A673 (cell line): ENCODE measurements at regions not wholly inside any gene's neighbourhood (a gene's known extent, or its start where the extent isn't known, plus 50 kb on each side); places are given as distances from the start of the nearest gene placed in this dataset.

ENCODE experiments used
- BruUV-seq: library from RNA; stranded (reverse); fragments of 400-500 nt; replicated peaks from 2 replicates; lab custom pipeline; 2021; lab: Mats Ljungman, UMichigan
- CTCF ChIA-PET: fragments of 300-600 bp; sonication (Branson Sonifier 250); formaldehyde crosslinking; loops from one replicate; lab custom pipeline; 2022; ENCODE audit warnings: antibody characterized with exemption; lab: Charles Lee
- POLR2A ChIA-PET: fragments of 300-600 bp; sonication (Branson Sonifier 250); formaldehyde crosslinking; loops from one replicate; lab custom pipeline; 2022; ENCODE audit warnings: antibody characterized with exemption; ENCODE audit not compliant: low non-redundant PET; lab: Charles Lee
- DNase-seq: peaks from one replicate; pipeline ENCODE4 v3.0.0-alpha.2; 2015; ENCODE audit warnings: low spot score
- H3K27ac ChIP-seq: fragments of 200-600 bp; sonication (generic); 2 replicates; pipeline ENCODE4 v1.5.1; 2016; ENCODE audit warnings: mixed run types, low read depth, mild to moderate bottlenecking, mixed read lengths, antibody characterized with exemption, low read length; ENCODE audit not compliant: poor library complexity, severe bottlenecking
- H3K27me3 ChIP-seq: fragments of 200-600 bp; sonication (generic); replicated peaks from 2 replicates; pipeline ENCODE4 v1.6.1; 2017; ENCODE audit warnings: mixed run types, low read depth, mild to moderate bottlenecking, mixed read lengths, antibody characterized with exemption, low read length; ENCODE audit not compliant: insufficient read depth, poor library complexity
- H3K36me3 ChIP-seq: fragments of 200-600 bp; sonication (generic); 2 replicates; pipeline ENCODE4 v1.6.1; 2016; ENCODE audit warnings: mixed run types, mild to moderate bottlenecking, mixed read lengths, antibody characterized with exemption, low read length; ENCODE audit not compliant: insufficient read depth, poor library complexity, severe bottlenecking
- H3K4me1 ChIP-seq: fragments of 200-600 bp; sonication (generic); 2 replicates; pipeline ENCODE4 v1.6.1; 2017; ENCODE audit warnings: mixed run types, mild to moderate bottlenecking, mixed read lengths, antibody characterized with exemption, low read length; ENCODE audit not compliant: insufficient read depth, poor library complexity, severe bottlenecking
- H3K4me3 ChIP-seq: fragments of 200-600 bp; sonication (generic); 2 replicates; pipeline ENCODE4 v1.5.1; 2016; ENCODE audit warnings: low read depth, mixed run types, mild to moderate bottlenecking, mixed read lengths, low read length; ENCODE audit not compliant: poor library complexity, severe bottlenecking
- H3K9me3 ChIP-seq: fragments of 200-600 bp; sonication (generic); 2 replicates; pipeline ENCODE4 v1.6.1; 2016; ENCODE audit warnings: mixed run types, low read depth, mild to moderate bottlenecking, mixed read lengths, antibody characterized with exemption, low read length; ENCODE audit not compliant: poor library complexity, severe bottlenecking
- CTCF ChIP-seq: fragments of 300-800, 200-600 bp; sonication (generic); conservative IDR thresholded peaks from 2 replicates; pipeline ENCODE4 v1.5.1; 2017; ENCODE audit warnings: low read depth, mild to moderate bottlenecking, antibody characterized with exemption, low read length, moderate library complexity, mixed read lengths
- EZH2 ChIP-seq: fragments of 200-600 bp; sonication (generic); IDR thresholded peaks from 2 replicates; pipeline ENCODE4 v1.6.1; 2017; ENCODE audit warnings: borderline replicate concordance, low read depth, mild to moderate bottlenecking, mixed read lengths, antibody characterized with exemption, low read length; ENCODE audit not compliant: poor library complexity, severe bottlenecking
- intact Hi-C: fragments of 100-400 bp; cut with micrococcal nuclease; formaldehyde crosslinking; loops from one replicate; pipeline ENCODE4 v1.10.0; 2022; ENCODE audit not compliant: unreplicated experiment

- Histone ChIP-seq H3K27me3 (no peaks in the 10 kb centered on the region), H3K36me3 (no peaks in the 10 kb centered on the region), H3K9me3 (no peaks in the 10 kb centered on the region), H3K4me3 (no peak overlapping the region), H3K27ac (no peak overlapping the region), H3K4me1 (peaks cover 24% of the 10 kb centered on the region)
- ChIA-PET POLR2A (no interaction called here), CTCF (no interaction called here)
- intact Hi-C loops = no loop called here
- TF ChIP-seq EZH2 (no peak), CTCF (no peak)
- no peak for DNase-seq
- BruUV-seq = no TSS peak
Observed at GRCh38 chr20:50428097-50428828, 81.9 kb upstream of the PTPN1 start.

GRCh38 chr20:50429412-50429811 is 80.8 kb upstream of the PTPN1 start:
- H3K4me3 ChIP-seq = no peak overlapping the region
- intact Hi-C loops = no loop called here
- no peaks in the 10 kb centered on the region for H3K9me3 ChIP-seq
- H3K4me1 ChIP-seq = peaks cover 12% of the 10 kb centered on the region
- H3K36me3 ChIP-seq = no peaks in the 10 kb centered on the region
- ChIA-PET POLR2A (no interaction called here), CTCF (no interaction called here)
- no peak overlapping the region for H3K27ac ChIP-seq
- no TSS peak for BruUV-seq
- TF ChIP-seq EZH2 (no peak), CTCF (no peak)
- H3K27me3 ChIP-seq = no peaks in the 10 kb centered on the region
- DNase-seq = no peak

- CTCF ChIA-PET = no interaction called here
Observed at GRCh38 chr20:50431066-50431450, 79.1 kb upstream of the PTPN1 start.

More at GRCh38 chr20:50431066-50431450, 79.1 kb upstream of the PTPN1 start:
- no peaks in the 10 kb centered on the region for H3K36me3 ChIP-seq
- H3K4me3 ChIP-seq = no peak overlapping the region
- DNase-seq = no peak
- BruUV-seq = no TSS peak
- TF ChIP-seq CTCF = no peak
- TF ChIP-seq EZH2 = no peak
- POLR2A ChIA-PET = no interaction called here
- intact Hi-C loops = no loop called here
- H3K9me3 ChIP-seq = no peaks in the 10 kb centered on the region
- no peaks in the 10 kb centered on the region for H3K27me3 ChIP-seq
- H3K27ac ChIP-seq = no peak overlapping the region
- H3K4me1 ChIP-seq = peaks cover 9% of the 10 kb centered on the region
